HG03575 (cell line): ENCODE measurements at regions not wholly inside any gene's neighbourhood (a gene's known extent, or its start where the extent isn't known, plus 50 kb on each side); places are given as distances from the start of the nearest gene placed in this dataset.

ENCODE experiments used
- ATAC-seq: cut with Tn5 transposase; IDR thresholded peaks from one replicate; pipeline ENCODE4 v1.9.1; 2021; ENCODE audit not compliant: unreplicated experiment, insufficient number of reproducible peaks, low FRiP score; ENCODE audit errors: extremely low read depth

- no peak for ATAC-seq
Observed at GRCh38 chr9:36728651-36729520, 156.2 kb downstream of the MELK start.

GRCh38 chr9:36729906-36730305 is 157.2 kb downstream of the MELK start:
- ATAC-seq, result no peak

GRCh38 chr9:36730414-36730813 is 157.7 kb downstream of the MELK start:
- ATAC-seq, result no peak

GRCh38 chr9:36731068-36731956 is 158.6 kb downstream of the MELK start:
- no peak for ATAC-seq

GRCh38 chr9:36734737-36735136 is 162.0 kb downstream of the MELK start:
- ATAC-seq, result no peak

- ATAC-seq, result no peak
Observed at GRCh38 chr9:36736648-36737047, 164.0 kb downstream of the MELK start.

GRCh38 chr9:36738318-36738976 is 165.8 kb downstream of the MELK start:
- no peak for ATAC-seq

GRCh38 chr9:36739373-36740116 is 166.8 kb downstream of the MELK start:
- no peak for ATAC-seq

- ATAC-seq, result no peak
Observed at GRCh38 chr9:36742264-36742663, 169.6 kb downstream of the MELK start.

- no peak for ATAC-seq
Observed at GRCh38 chr9:36744678-36745077, 172.0 kb downstream of the MELK start.

- ATAC-seq, result no peak
Observed at GRCh38 chr9:36745977-36746376, 173.3 kb downstream of the MELK start.

GRCh38 chr9:36746415-36746814 is 173.7 kb downstream of the MELK start:
- no peak for ATAC-seq

GRCh38 chr9:36748322-36748899 is 175.7 kb downstream of the MELK start:
- ATAC-seq, result no peak

GRCh38 chr9:36749461-36749860 is 176.8 kb downstream of the MELK start:
- ATAC-seq, result no peak

- no peak for ATAC-seq
Observed at GRCh38 chr9:36750630-36751029, 177.9 kb downstream of the MELK start.

GRCh38 chr9:36755019-36755418 is 182.3 kb downstream of the MELK start:
- no peak for ATAC-seq

GRCh38 chr9:36759141-36759540 is 186.4 kb downstream of the MELK start:
- no peak for ATAC-seq

- ATAC-seq, result no peak
Observed at GRCh38 chr9:36759976-36760375, 187.3 kb downstream of the MELK start.
